Stimulated activated CD4-positive, alpha-beta T cell treated with anti-CD3 and anti-CD28 coated beads, Interleukin-15, amount 100 ng/mL, for 24 hours (primary cell): ENCODE measurements at regions not wholly inside any gene's neighbourhood (a gene's known extent, or its start where the extent isn't known, plus 50 kb on each side); places are given as distances from the start of the nearest gene placed in this dataset.

Experiments
- DNase-seq: peaks from one replicate; pipeline ENCODE4 v3.0.0-alpha.2; 2020

- no peak for DNase-seq
Measured at GRCh38 chr7:26954951-26955350, 90.6 kb upstream of the SKAP2 start.

GRCh38 chr7:26951407-26951950 is 87.1 kb upstream of the SKAP2 start:
- no peak for DNase-seq

- DNase-seq, result no peak
Measured at GRCh38 chr7:26950889-26951288, 86.5 kb upstream of the SKAP2 start.

GRCh38 chr7:26949319-26949718 is 84.9 kb upstream of the SKAP2 start:
- no peak for DNase-seq

GRCh38 chr7:26948617-26949118 is 84.3 kb upstream of the SKAP2 start:
- DNase-seq, result no peak

- no peak for DNase-seq
Measured at GRCh38 chr7:26944501-26945358, 80.3 kb upstream of the SKAP2 start.

- no peak for DNase-seq
Measured at GRCh38 chr7:26937939-26938623, 73.7 kb upstream of the SKAP2 start.

- no peak for DNase-seq
Measured at GRCh38 chr7:26937306-26937705, 72.9 kb upstream of the SKAP2 start.

- peak; percentile 8 for DNase-seq
Measured at GRCh38 chr7:26932616-26933015, 68.2 kb upstream of the SKAP2 start.

GRCh38 chr7:26930845-26931244 is 66.5 kb upstream of the SKAP2 start:
- no peak for DNase-seq

- DNase-seq, result no peak
Measured at GRCh38 chr7:26930201-26930600, 65.8 kb upstream of the SKAP2 start.

- no peak for DNase-seq
Measured at GRCh38 chr7:26928703-26929347, 64.4 kb upstream of the SKAP2 start.

- DNase-seq, result no peak
Measured at GRCh38 chr7:26925768-26926167, 61.4 kb upstream of the SKAP2 start.

- no peak for DNase-seq
Measured at GRCh38 chr7:26924149-26924767, 59.9 kb upstream of the SKAP2 start.

GRCh38 chr7:26919906-26920493 is 55.6 kb upstream of the SKAP2 start:
- no peak for DNase-seq

- DNase-seq, result no peak
Measured at GRCh38 chr7:26918241-26918640, 53.9 kb upstream of the SKAP2 start.

GRCh38 chr7:26916779-26917320 is 52.5 kb upstream of the SKAP2 start:
- no peak for DNase-seq

GRCh38 chr7:26916336-26916735 is 51.9 kb upstream of the SKAP2 start:
- no peak for DNase-seq
